Astrocyte (in vitro differentiated cells and primary cell): ENCODE measurements at regions not wholly inside any gene's neighbourhood (a gene's known extent, or its start where the extent isn't known, plus 50 kb on each side); places are given as distances from the start of the nearest gene placed in this dataset.
"Not testable (repeated sequence)": the region's sequence is repeated elsewhere in the genome, so short reads cannot be mapped to it uniquely, and the experiment has no call there.

Source experiments
- DNase-seq: peaks from one replicate; pipeline ENCODE4 v3.0.0-alpha.2; 2010; ENCODE audit warnings: low read depth
- FAIRE-seq: peaks from 2 replicates; lab custom pipeline; 2011; peaks lifted over from hg19 to GRCh38; lab: Jason Lieb, UNC
- H2AFZ ChIP-seq: 2 replicates; pipeline ENCODE4 v1.6.0; 2012; ENCODE audit warnings: low read depth, low read length, inconsistent platforms
- H3K27ac ChIP-seq: 2 replicates; pipeline ENCODE4 v1.5.1; 2011; ENCODE audit warnings: low read depth, low read length, inconsistent platforms
- H3K27me3 ChIP-seq: 2 replicates; pipeline ENCODE4 v1.6.0; 2011; ENCODE audit warnings: low read length, inconsistent platforms; ENCODE audit not compliant: insufficient read depth
- H3K36me3 ChIP-seq: 2 replicates; pipeline ENCODE4 v1.5.1; 2011; ENCODE audit warnings: low read length, inconsistent platforms; ENCODE audit not compliant: insufficient read depth
- H3K4me1 ChIP-seq: 2 replicates; pipeline ENCODE4 v1.5.1; 2011; ENCODE audit warnings: low read length, inconsistent platforms; ENCODE audit not compliant: insufficient read depth
- H3K4me2 ChIP-seq: 2 replicates; pipeline ENCODE4 v1.6.0; 2012; ENCODE audit warnings: low read length, inconsistent platforms
- H3K4me3 ChIP-seq: 2 replicates; pipeline ENCODE4 v1.5.1; 2011; ENCODE audit warnings: low read depth, mild to moderate bottlenecking, low read length, inconsistent platforms; ENCODE audit not compliant: insufficient read depth
- H3K79me2 ChIP-seq: 2 replicates; pipeline ENCODE4 v1.6.0; 2012; ENCODE audit warnings: mild to moderate bottlenecking, low read length, inconsistent platforms; ENCODE audit not compliant: insufficient read depth
- H3K9ac ChIP-seq: 2 replicates; pipeline ENCODE4 v1.6.0; 2012; ENCODE audit warnings: mild to moderate bottlenecking, low read length, inconsistent platforms
- H3K9me3 ChIP-seq: 2 replicates; pipeline ENCODE4 v1.5.1; 2012; ENCODE audit warnings: low read depth, mild to moderate bottlenecking, low read length, inconsistent platforms; ENCODE audit not compliant: insufficient read depth
- H4K20me1 ChIP-seq: 2 replicates; pipeline ENCODE4 v1.6.0; 2012; ENCODE audit warnings: low read length, inconsistent platforms; ENCODE audit not compliant: insufficient read depth
- H3K27ac Mint-ChIP-seq: one replicate; pipeline ENCODE4 v1.8.0; 2021; ENCODE audit warnings: mild to moderate bottlenecking, mixed read lengths; ENCODE audit not compliant: unreplicated experiment
- H3K27me3 Mint-ChIP-seq: one replicate; pipeline ENCODE4 v1.8.0; 2021; ENCODE audit warnings: low read depth, mixed read lengths; ENCODE audit not compliant: unreplicated experiment
- H3K36me3 Mint-ChIP-seq: one replicate; pipeline ENCODE4 v1.8.0; 2021; ENCODE audit warnings: low read depth, mixed read lengths; ENCODE audit not compliant: unreplicated experiment
- H3K4me1 Mint-ChIP-seq: one replicate; pipeline ENCODE4 v1.8.0; 2021; ENCODE audit warnings: low read depth, mixed read lengths; ENCODE audit not compliant: unreplicated experiment
- H3K4me3 Mint-ChIP-seq: one replicate; pipeline ENCODE4 v1.8.0; 2021; ENCODE audit warnings: mild to moderate bottlenecking, moderate library complexity, mixed read lengths; ENCODE audit not compliant: unreplicated experiment
- H3K9me3 Mint-ChIP-seq: one replicate; pipeline ENCODE4 v1.8.0; 2021; ENCODE audit warnings: mild to moderate bottlenecking, mixed read lengths; ENCODE audit not compliant: unreplicated experiment
- EZH2 ChIP-seq: IDR thresholded peaks from 2 replicates; pipeline ENCODE4 v1.6.1; 2012; ENCODE audit warnings: mild to moderate bottlenecking, low read length, inconsistent platforms; ENCODE audit not compliant: insufficient read depth
- TF ChIP-seq, protein P1 (sequence below): IDR thresholded peaks from 2 replicates; pipeline ENCODE4 v1.5.1; 2011; ENCODE audit warnings: low read depth, mild to moderate bottlenecking, inconsistent platforms, low read length, moderate library complexity; ENCODE audit not compliant: insufficient read depth

DNA sequence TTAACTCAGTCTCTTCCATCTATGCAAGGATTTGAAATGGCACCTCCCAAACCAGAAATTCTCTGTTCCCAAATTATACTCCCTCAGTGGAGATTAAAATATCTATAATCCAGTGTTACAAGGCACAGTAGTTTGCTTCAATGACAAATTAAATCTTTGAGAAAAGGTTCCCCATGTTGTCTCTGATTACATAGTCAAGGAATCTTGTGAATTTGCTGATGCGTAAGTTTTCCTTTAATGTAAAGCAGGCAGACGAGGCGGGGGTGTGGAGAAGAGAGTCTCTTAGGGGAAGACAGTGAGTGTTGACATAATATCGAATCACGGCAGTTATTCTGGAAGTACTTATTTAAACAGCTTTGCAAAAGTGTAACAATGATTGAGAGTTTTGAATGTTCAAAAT lies 236.4 kb upstream of the RARB start:
- Mint-ChIP-seq H3K9me3 (peaks cover 4% of the 10 kb centered on the region), H3K27ac (no peak overlapping the region), H3K27me3 (no peaks in the 10 kb centered on the region), H3K4me3 (no peak overlapping the region), H3K36me3 (no peaks in the 10 kb centered on the region), H3K4me1 (peaks cover 10% of the 10 kb centered on the region)
- FAIRE-seq (no peak), DNase-seq (no peak)
- Histone ChIP-seq H3K27me3 (no peaks in the 10 kb centered on the region), H3K9me3 (no peaks in the 10 kb centered on the region), H3K9ac (no peak overlapping the region), H3K36me3 (no peaks in the 10 kb centered on the region), H3K27ac (no peak overlapping the region), H3K4me3 (no peak overlapping the region), H3K79me2 (no peaks in the 10 kb centered on the region), H3K4me2 (no peak overlapping the region), H3K4me1 (no peaks in the 10 kb centered on the region), H4K20me1 (no peaks in the 10 kb centered on the region), H2AFZ (no peak overlapping the region)
- no peak for TF ChIP-seq EZH2
- TF ChIP-seq, protein P1, sequence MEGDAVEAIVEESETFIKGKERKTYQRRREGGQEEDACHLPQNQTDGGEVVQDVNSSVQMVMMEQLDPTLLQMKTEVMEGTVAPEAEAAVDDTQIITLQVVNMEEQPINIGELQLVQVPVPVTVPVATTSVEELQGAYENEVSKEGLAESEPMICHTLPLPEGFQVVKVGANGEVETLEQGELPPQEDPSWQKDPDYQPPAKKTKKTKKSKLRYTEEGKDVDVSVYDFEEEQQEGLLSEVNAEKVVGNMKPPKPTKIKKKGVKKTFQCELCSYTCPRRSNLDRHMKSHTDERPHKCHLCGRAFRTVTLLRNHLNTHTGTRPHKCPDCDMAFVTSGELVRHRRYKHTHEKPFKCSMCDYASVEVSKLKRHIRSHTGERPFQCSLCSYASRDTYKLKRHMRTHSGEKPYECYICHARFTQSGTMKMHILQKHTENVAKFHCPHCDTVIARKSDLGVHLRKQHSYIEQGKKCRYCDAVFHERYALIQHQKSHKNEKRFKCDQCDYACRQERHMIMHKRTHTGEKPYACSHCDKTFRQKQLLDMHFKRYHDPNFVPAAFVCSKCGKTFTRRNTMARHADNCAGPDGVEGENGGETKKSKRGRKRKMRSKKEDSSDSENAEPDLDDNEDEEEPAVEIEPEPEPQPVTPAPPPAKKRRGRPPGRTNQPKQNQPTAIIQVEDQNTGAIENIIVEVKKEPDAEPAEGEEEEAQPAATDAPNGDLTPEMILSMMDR, result no peak

DNA sequence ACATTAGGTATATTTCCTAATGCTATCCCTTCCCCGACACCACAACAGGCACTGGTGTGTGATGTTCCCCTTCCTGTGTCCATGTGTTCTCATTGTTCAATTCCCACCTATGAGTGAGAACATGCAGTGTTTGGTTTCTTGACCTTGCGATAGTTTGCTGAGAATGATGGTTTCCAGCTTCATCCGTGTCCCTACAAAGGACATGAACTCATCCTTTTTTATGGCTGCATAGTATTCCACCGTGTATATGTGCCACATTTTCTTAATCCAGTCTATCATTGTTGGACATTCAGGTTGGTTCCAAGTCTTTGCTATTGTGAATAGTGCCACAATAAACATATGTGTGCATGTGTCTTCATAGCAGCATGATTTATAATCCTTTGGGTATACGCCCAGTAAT lies 228.5 kb upstream of the RARB start:
- H3K4me1 ChIP-seq, FAIRE-seq, H3K4me2 ChIP-seq, H3K27me3 ChIP-seq, H2AFZ ChIP-seq, H3K4me3 Mint-ChIP-seq, H3K9ac ChIP-seq, H3K4me3 ChIP-seq, H3K79me2 ChIP-seq, H3K9me3 ChIP-seq, H3K36me3 ChIP-seq, DNase-seq, H3K36me3 Mint-ChIP-seq, H4K20me1 ChIP-seq, H3K27ac Mint-ChIP-seq, H3K27ac ChIP-seq, H3K27me3 Mint-ChIP-seq, H3K4me1 Mint-ChIP-seq: not testable (repeated sequence)
- peaks cover 18% of the 10 kb centered on the region for H3K9me3 Mint-ChIP-seq

DNA sequence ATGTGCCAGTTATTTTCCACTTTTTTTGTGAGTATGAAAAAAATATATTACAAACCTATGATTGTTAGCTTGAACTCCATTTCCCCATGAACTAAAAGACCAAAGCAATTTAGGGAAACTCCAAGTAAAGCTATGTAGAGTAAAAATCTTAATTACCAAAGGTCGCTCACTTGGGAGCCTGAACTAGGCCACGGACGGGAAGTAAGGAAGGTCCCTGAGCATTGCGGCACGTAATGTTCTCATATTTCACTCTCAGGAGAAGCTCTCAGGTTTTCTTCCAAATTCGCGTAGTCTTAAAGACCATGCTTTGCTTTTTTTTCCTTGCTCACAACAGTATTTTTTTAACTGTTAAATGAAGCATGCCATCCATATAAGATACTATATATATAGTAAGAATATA lies 215.3 kb upstream of the RARB start:
- Mint-ChIP-seq H3K27me3 (no peaks in the 10 kb centered on the region), H3K4me3 (no peak overlapping the region), H3K4me1 (no peaks in the 10 kb centered on the region), H3K27ac (no peak overlapping the region), H3K36me3 (no peaks in the 10 kb centered on the region), H3K9me3 (no peaks in the 10 kb centered on the region)
- Histone ChIP-seq H3K4me2 (no peak overlapping the region), H3K4me3 (no peak overlapping the region), H3K9ac (no peak overlapping the region), H3K36me3 (no peaks in the 10 kb centered on the region), H3K4me1 (no peaks in the 10 kb centered on the region), H2AFZ (no peak overlapping the region), H3K9me3 (no peaks in the 10 kb centered on the region), H3K27me3 (no peaks in the 10 kb centered on the region), H3K27ac (no peak overlapping the region), H4K20me1 (no peaks in the 10 kb centered on the region), H3K79me2 (no peaks in the 10 kb centered on the region)
- no peak for DNase-seq
- FAIRE-seq, result no peak
- no peak for TF ChIP-seq EZH2
- TF ChIP-seq, protein P1, result no peak
